Activated CD8-positive, alpha-beta memory T cell treated with anti-CD3 and anti-CD28 coated beads for 48 hours (primary cell): ENCODE measurements at regions not wholly inside any gene's neighbourhood (a gene's known extent, or its start where the extent isn't known, plus 50 kb on each side); places are given as distances from the start of the nearest gene placed in this dataset.

ENCODE experiments used
- DNase-seq, 3 experiments: peaks; one replicate each; pipeline ENCODE4 v3.0.0-alpha.2; 2020; ENCODE audit warnings: low read depth in 2 of 3, low spot score in 2 of 3

- no peak for DNase-seq
Observed at GRCh38 chr5:116838011-116838536, 263.5 kb upstream of the SEMA6A start.

GRCh38 chr5:116834796-116835515 lies 260.3 kb upstream of the SEMA6A start:
- no peak for DNase-seq

GRCh38 chr5:116830079-116830478 lies 255.5 kb upstream of the SEMA6A start:
- no peak for DNase-seq

- DNase-seq, result no peak
Observed at GRCh38 chr5:116827078-116827477, 252.5 kb upstream of the SEMA6A start.

GRCh38 chr5:116825486-116825885 lies 250.9 kb upstream of the SEMA6A start:
- no peak for DNase-seq

- no peak for DNase-seq
Observed at GRCh38 chr5:116824751-116825438, 250.3 kb upstream of the SEMA6A start.

GRCh38 chr5:116814626-116815385 lies 240.2 kb upstream of the SEMA6A start:
- no peak for DNase-seq

GRCh38 chr5:116813906-116814305 lies 239.3 kb upstream of the SEMA6A start:
- no peak for DNase-seq

- no peak for DNase-seq
Observed at GRCh38 chr5:116813356-116813755, 238.7 kb upstream of the SEMA6A start.

GRCh38 chr5:116810951-116811350 lies 236.3 kb upstream of the SEMA6A start:
- DNase-seq, result no peak

GRCh38 chr5:116806836-116807235 lies 232.2 kb upstream of the SEMA6A start:
- no peak for DNase-seq

GRCh38 chr5:116799401-116799800 lies 224.8 kb upstream of the SEMA6A start:
- no peak for DNase-seq

- no peak for DNase-seq
Observed at GRCh38 chr5:116795189-116795588, 220.6 kb upstream of the SEMA6A start.

GRCh38 chr5:116789522-116789921 lies 214.9 kb upstream of the SEMA6A start:
- no peak for DNase-seq

GRCh38 chr5:116788851-116789403 lies 214.3 kb upstream of the SEMA6A start:
- no peak for DNase-seq

GRCh38 chr5:116787570-116787969 lies 212.9 kb upstream of the SEMA6A start:
- no peak for DNase-seq

- no peak for DNase-seq
Observed at GRCh38 chr5:116785106-116785505, 210.5 kb upstream of the SEMA6A start.

- DNase-seq, result no peak
Observed at GRCh38 chr5:116779846-116780245, 205.2 kb upstream of the SEMA6A start.

GRCh38 chr5:116778651-116779280 lies 204.1 kb upstream of the SEMA6A start:
- DNase-seq, result no peak

- DNase-seq, result no peak
Observed at GRCh38 chr5:116778032-116778431, 203.4 kb upstream of the SEMA6A start.

GRCh38 chr5:116773926-116774325 lies 199.3 kb upstream of the SEMA6A start:
- no peak for DNase-seq
